GM06990 (cell line): ENCODE measurements at regions not wholly inside any gene's neighbourhood (a gene's known extent, or its start where the extent isn't known, plus 50 kb on each side); places are given as distances from the start of the nearest gene placed in this dataset.

ENCODE experiments used
- DNase-seq: peaks from one replicate; pipeline ENCODE4 v3.0.0-alpha.2; 2011; ENCODE audit not compliant: insufficient read length; ENCODE audit errors: extremely low read depth
- H3K27me3 ChIP-seq: replicated peaks from 2 replicates; pipeline ENCODE4 v1.6.0; 2011; ENCODE audit warnings: low read length; ENCODE audit not compliant: control insufficient read depth, insufficient read depth
- H3K36me3 ChIP-seq: 2 replicates; pipeline ENCODE4 v1.5.1; 2011; ENCODE audit warnings: low read length; ENCODE audit not compliant: control insufficient read depth, insufficient read depth
- H3K4me3 ChIP-seq: replicated peaks from 2 replicates; pipeline ENCODE4 v1.5.1; 2011; ENCODE audit warnings: low read depth, mild to moderate bottlenecking, control low read depth, low read length
- TF ChIP-seq, protein P1 (sequence below): IDR thresholded peaks from 2 replicates; pipeline ENCODE4 v1.5.1; 2011; ENCODE audit warnings: low read length, control low read depth, mild to moderate bottlenecking, inconsistent platforms; ENCODE audit not compliant: insufficient read depth, poor library complexity, severe bottlenecking

DNA sequence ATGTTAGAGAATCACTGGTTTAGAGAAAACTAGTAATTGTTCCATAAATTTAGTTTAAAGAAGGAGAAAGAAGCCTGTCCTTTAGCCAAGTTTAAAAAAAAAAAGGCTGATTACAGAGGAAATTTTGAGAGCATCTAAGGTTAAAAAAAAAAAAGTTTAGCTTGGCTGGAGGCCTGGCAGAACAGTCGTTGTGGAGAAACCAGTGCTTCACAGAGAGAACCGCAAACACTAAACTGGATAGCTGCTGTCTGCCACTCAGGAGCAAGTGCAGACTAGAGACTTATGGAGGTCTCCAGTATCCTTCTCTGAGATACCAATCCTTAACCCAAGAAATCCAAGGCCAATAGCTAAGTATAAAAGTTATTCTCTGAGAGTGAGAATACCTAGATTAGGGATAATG, 84.8 kb upstream of the ANKRD28 start:
- TF ChIP-seq, protein P1, sequence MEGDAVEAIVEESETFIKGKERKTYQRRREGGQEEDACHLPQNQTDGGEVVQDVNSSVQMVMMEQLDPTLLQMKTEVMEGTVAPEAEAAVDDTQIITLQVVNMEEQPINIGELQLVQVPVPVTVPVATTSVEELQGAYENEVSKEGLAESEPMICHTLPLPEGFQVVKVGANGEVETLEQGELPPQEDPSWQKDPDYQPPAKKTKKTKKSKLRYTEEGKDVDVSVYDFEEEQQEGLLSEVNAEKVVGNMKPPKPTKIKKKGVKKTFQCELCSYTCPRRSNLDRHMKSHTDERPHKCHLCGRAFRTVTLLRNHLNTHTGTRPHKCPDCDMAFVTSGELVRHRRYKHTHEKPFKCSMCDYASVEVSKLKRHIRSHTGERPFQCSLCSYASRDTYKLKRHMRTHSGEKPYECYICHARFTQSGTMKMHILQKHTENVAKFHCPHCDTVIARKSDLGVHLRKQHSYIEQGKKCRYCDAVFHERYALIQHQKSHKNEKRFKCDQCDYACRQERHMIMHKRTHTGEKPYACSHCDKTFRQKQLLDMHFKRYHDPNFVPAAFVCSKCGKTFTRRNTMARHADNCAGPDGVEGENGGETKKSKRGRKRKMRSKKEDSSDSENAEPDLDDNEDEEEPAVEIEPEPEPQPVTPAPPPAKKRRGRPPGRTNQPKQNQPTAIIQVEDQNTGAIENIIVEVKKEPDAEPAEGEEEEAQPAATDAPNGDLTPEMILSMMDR: no peak
- Histone ChIP-seq H3K36me3 (no peaks in the 10 kb centered on the region), H3K27me3 (no peaks in the 10 kb centered on the region), H3K4me3 (no peak overlapping the region)
- DNase-seq: no peak

DNA sequence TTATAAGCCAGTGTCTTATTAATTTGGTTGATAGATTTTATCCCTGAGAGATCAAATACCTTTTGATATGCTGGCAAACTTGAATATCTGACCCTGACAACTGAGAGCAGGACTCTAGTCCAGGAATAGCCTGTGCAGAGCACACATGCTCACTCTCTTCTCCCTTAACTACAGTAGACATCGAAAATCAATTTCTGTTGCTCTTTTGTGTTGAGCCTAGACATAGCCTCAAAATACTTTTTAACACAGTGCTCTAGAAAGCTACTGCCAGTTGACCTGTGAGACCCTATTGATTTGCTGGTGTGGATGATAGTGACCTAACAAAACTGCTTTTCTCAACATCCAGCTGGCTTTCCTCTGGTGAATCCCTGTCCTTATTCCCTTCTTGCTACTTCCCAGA, 86.4 kb upstream of the ANKRD28 start:
- Histone ChIP-seq H3K4me3 (no peak overlapping the region), H3K36me3 (no peaks in the 10 kb centered on the region), H3K27me3 (no peaks in the 10 kb centered on the region)
- TF ChIP-seq, protein P1: no peak
- no peak for DNase-seq

- TF ChIP-seq, protein P1: no peak
- DNase-seq: no peak
- no peak overlapping the region for H3K4me3 ChIP-seq
- no peaks in the 10 kb centered on the region for H3K36me3 ChIP-seq
- no peaks in the 10 kb centered on the region for H3K27me3 ChIP-seq
Observed at GRCh38 chr3:15886521-15886920, 88.7 kb upstream of the ANKRD28 start.

GRCh38 chr3:15887261-15887660, 89.5 kb upstream of the ANKRD28 start:
- no peaks in the 10 kb centered on the region for H3K36me3 ChIP-seq
- TF ChIP-seq, protein P1: no peak
- no peak for DNase-seq
- H3K4me3 ChIP-seq: no peak overlapping the region
- H3K27me3 ChIP-seq: no peaks in the 10 kb centered on the region

- no peaks in the 10 kb centered on the region for H3K27me3 ChIP-seq
- TF ChIP-seq, protein P1: no peak
- H3K4me3 ChIP-seq: no peak overlapping the region
- no peaks in the 10 kb centered on the region for H3K36me3 ChIP-seq
- DNase-seq: no peak
Observed at GRCh38 chr3:15889936-15890335, 92.2 kb upstream of the ANKRD28 start.
